ENCODE measurements at regions not wholly inside any gene's neighbourhood (a gene's known extent, or its start where the extent isn't known, plus 50 kb on each side); places are given as distances from the start of the nearest gene placed in this dataset.

GRCh38 chr11:23688411-23688810, 808.4 kb upstream of the LUZP2 start:
- no peak for DNase-seq
- Histone ChIP-seq H3K9ac (ENCODE audit: low read length) (no peak overlapping the region), H3K9me3 (replicated peaks; ENCODE audit: insufficient read depth, low read length) (no peaks in the 10 kb centered on the region), H3K4me2 (ENCODE audit: low read depth, low read length) (no peak overlapping the region), H3K79me2 (ENCODE audit: low read length) (no peaks in the 10 kb centered on the region), H3F3A (ENCODE audit: insufficient read depth, low read length) (no peaks in the 10 kb centered on the region), H3K27ac (ENCODE audit: low read length) (no peak overlapping the region), H3K27me3 (replicated peaks; ENCODE audit: insufficient read depth, low read length) (no peaks in the 10 kb centered on the region), H3K9me2 (replicated peaks; ENCODE audit: insufficient read depth, low read length) (no peaks in the 10 kb centered on the region), H2AFZ (ENCODE audit: low read length) (no peak overlapping the region), H3K4me3 (ENCODE audit: low read length) (no peak overlapping the region), H4K20me1 (ENCODE audit: insufficient read depth, low read length) (no peaks in the 10 kb centered on the region), H3K36me3 (replicated peaks; ENCODE audit: insufficient read depth, low read length) (no peaks in the 10 kb centered on the region), H3K4me1 (ENCODE audit: low read length) (no peaks in the 10 kb centered on the region)
- no peak for TF ChIP-seq CTCF (IDR thresholded peaks at IDR 0.05; ENCODE audit: low read length)
- no peak for TF ChIP-seq EZH2phosphoT487 (IDR thresholded peaks at IDR 0.05; ENCODE audit: low read length)
- no peak for TF ChIP-seq EZH2 (optimal IDR thresholded peaks at IDR 0.05; ENCODE audit: low read depth, low read length)

GRCh38 chr11:23688835-23689234, 808.0 kb upstream of the LUZP2 start:
- Histone ChIP-seq H3K9me2 (replicated peaks; ENCODE audit: insufficient read depth, low read length) (no peaks in the 10 kb centered on the region), H3K27ac (ENCODE audit: low read length) (no peak overlapping the region), H3K4me2 (ENCODE audit: low read depth, low read length) (no peak overlapping the region), H3K79me2 (ENCODE audit: low read length) (no peaks in the 10 kb centered on the region), H3K9me3 (replicated peaks; ENCODE audit: insufficient read depth, low read length) (no peaks in the 10 kb centered on the region), H3K4me1 (ENCODE audit: low read length) (no peaks in the 10 kb centered on the region), H3F3A (ENCODE audit: insufficient read depth, low read length) (no peaks in the 10 kb centered on the region), H3K36me3 (replicated peaks; ENCODE audit: insufficient read depth, low read length) (no peaks in the 10 kb centered on the region), H4K20me1 (ENCODE audit: insufficient read depth, low read length) (no peaks in the 10 kb centered on the region), H2AFZ (ENCODE audit: low read length) (no peak overlapping the region), H3K4me3 (ENCODE audit: low read length) (no peak overlapping the region), H3K9ac (ENCODE audit: low read length) (no peak overlapping the region), H3K27me3 (replicated peaks; ENCODE audit: insufficient read depth, low read length) (no peaks in the 10 kb centered on the region)
- DNase-seq = no peak
- no peak for TF ChIP-seq CTCF (IDR thresholded peaks at IDR 0.05; ENCODE audit: low read length)
- TF ChIP-seq EZH2 (optimal IDR thresholded peaks at IDR 0.05; ENCODE audit: low read depth, low read length) = no peak
- TF ChIP-seq EZH2phosphoT487 (IDR thresholded peaks at IDR 0.05; ENCODE audit: low read length) = no peak

GRCh38 chr11:23696688-23697415, 800.0 kb upstream of the LUZP2 start:
- Histone ChIP-seq H3K36me3 (replicated peaks; ENCODE audit: insufficient read depth, low read length) (no peaks in the 10 kb centered on the region), H3K27ac (ENCODE audit: low read length) (no peak overlapping the region), H3K9me3 (replicated peaks; ENCODE audit: insufficient read depth, low read length) (no peaks in the 10 kb centered on the region), H3K9ac (ENCODE audit: low read length) (no peak overlapping the region), H4K20me1 (ENCODE audit: insufficient read depth, low read length) (no peaks in the 10 kb centered on the region), H3F3A (ENCODE audit: insufficient read depth, low read length) (no peaks in the 10 kb centered on the region), H3K4me1 (ENCODE audit: low read length) (no peaks in the 10 kb centered on the region), H3K9me2 (replicated peaks; ENCODE audit: insufficient read depth, low read length) (no peaks in the 10 kb centered on the region), H2AFZ (ENCODE audit: low read length) (no peak overlapping the region), H3K4me2 (ENCODE audit: low read depth, low read length) (no peak overlapping the region), H3K79me2 (ENCODE audit: low read length) (no peaks in the 10 kb centered on the region), H3K27me3 (replicated peaks; ENCODE audit: insufficient read depth, low read length) (no peaks in the 10 kb centered on the region), H3K4me3 (ENCODE audit: low read length) (no peak overlapping the region)
- no peak for TF ChIP-seq EZH2 (optimal IDR thresholded peaks at IDR 0.05; ENCODE audit: low read depth, low read length)
- TF ChIP-seq EZH2phosphoT487 (IDR thresholded peaks at IDR 0.05; ENCODE audit: low read length) = no peak
- no peak for TF ChIP-seq CTCF (IDR thresholded peaks at IDR 0.05; ENCODE audit: low read length)
- no peak for DNase-seq

All from MM.1S (cell line).